Liver (tissue), 8 donors: ENCODE measurements at regions not wholly inside any gene's neighbourhood (a gene's known extent, or its start where the extent isn't known, plus 50 kb on each side); places are given as distances from the start of the nearest gene placed in this dataset.

Experiments used
- DNase-seq: peaks from one replicate; pipeline ENCODE4 v3.0.0-alpha.2; 2017; ENCODE audit warnings: low spot score
- H3K27ac ChIP-seq, 2 donors: one replicate each; pipeline ENCODE4 v1.7.0; 2013; ENCODE audit warnings: inconsistent platforms in 2 of 2, low read length in 2 of 2, control low read depth in 1 of 2, low read depth in 1 of 2, mild to moderate bottlenecking in 1 of 2
- H3K27me3 ChIP-seq, 4 donors: one replicate each; pipeline versions ENCODE4 v1.6.1 to v1.7.0; 2013; ENCODE audit warnings: low read length in 3 of 4, inconsistent platforms in 1 of 4, mild to moderate bottlenecking in 1 of 4, moderate library complexity in 1 of 4; ENCODE audit not compliant: control insufficient read depth in 4 of 4, insufficient read depth in 4 of 4
- H3K36me3 ChIP-seq, 4 donors: one replicate each; pipeline versions ENCODE4 v1.6.1 to v1.7.0; 2013; ENCODE audit warnings: low read length in 3 of 4, mild to moderate bottlenecking in 3 of 4, low read depth in 1 of 4, moderate library complexity in 1 of 4; ENCODE audit not compliant: control insufficient read depth in 4 of 4, insufficient read depth in 3 of 4
- H3K4me1 ChIP-seq, 4 donors: one replicate each; pipeline versions ENCODE4 v1.6.1 to v1.7.0; 2013; ENCODE audit warnings: low read length in 3 of 4, mild to moderate bottlenecking in 3 of 4, moderate library complexity in 1 of 4; ENCODE audit not compliant: control insufficient read depth in 4 of 4, insufficient read depth in 4 of 4
- H3K4me3 ChIP-seq, 3 donors: one replicate each; pipeline versions ENCODE4 v1.6.1 to v1.7.0; 2013; ENCODE audit warnings: low read length in 3 of 3, control low read depth in 1 of 3, low read depth in 1 of 3, mild to moderate bottlenecking in 1 of 3
- H3K9ac ChIP-seq, 2 donors: one replicate each; pipeline ENCODE4 v1.7.0; 2013; ENCODE audit warnings: low read length in 2 of 2, mild to moderate bottlenecking in 2 of 2, moderate library complexity in 2 of 2, control low read depth in 1 of 2, low read depth in 1 of 2
- H3K9me3 ChIP-seq, 4 donors: one replicate each; pipeline versions ENCODE4 v1.6.1 to v1.7.0; 2013; ENCODE audit warnings: low read length in 3 of 4; ENCODE audit not compliant: control insufficient read depth in 4 of 4
- ATF3 ChIP-seq: IDR thresholded peaks from 2 replicates; pipeline ENCODE4 v1.6.1; 2016; ENCODE audit warnings: antibody characterized with exemption
- CTCF ChIP-seq: fragments of 150-350 bp; IDR thresholded peaks from 2 replicates; pipeline ENCODE4 v1.5.1; 2017; ENCODE audit warnings: improper control_type of control experiment, low read depth, low read length; ENCODE audit not compliant: missing input control
- EGR1 ChIP-seq, 2 donors: IDR thresholded peaks; 2 replicates each; pipeline ENCODE4 v1.6.1; 2016 to 2018; ENCODE audit warnings: antibody characterized with exemption in 2 of 2, low read depth in 2 of 2
- FOXA1 ChIP-seq: IDR thresholded peaks from 2 replicates; pipeline ENCODE4 v1.6.1; 2016; ENCODE audit warnings: antibody characterized with exemption
- FOXA2 ChIP-seq: IDR thresholded peaks from 2 replicates; pipeline ENCODE4 v1.6.1; 2016; ENCODE audit warnings: antibody characterized with exemption
- GABPA ChIP-seq, 2 donors: IDR thresholded peaks in 1 of 2; conservative IDR thresholded peaks in 1 of 2; 2 replicates each; pipeline ENCODE4 v1.6.1; 2016; ENCODE audit warnings: antibody characterized with exemption in 2 of 2, mild to moderate bottlenecking in 1 of 2, moderate library complexity in 1 of 2
- HNF4A ChIP-seq, 2 donors: conservative IDR thresholded peaks; 2 replicates each; pipeline ENCODE4 v1.6.1; 2016; ENCODE audit warnings: antibody characterized with exemption in 2 of 2, mild to moderate bottlenecking in 2 of 2
- HNF4G ChIP-seq: IDR thresholded peaks from 2 replicates; pipeline ENCODE4 v1.6.1; 2016; ENCODE audit warnings: antibody characterized with exemption
- JUND ChIP-seq, 2 donors: IDR thresholded peaks; 2 replicates each; pipeline ENCODE4 v1.6.1; 2016; ENCODE audit warnings: antibody characterized with exemption in 2 of 2
- MAX ChIP-seq: IDR thresholded peaks from 2 replicates; pipeline ENCODE4 v1.6.1; 2016; ENCODE audit warnings: antibody characterized with exemption
- NR2F2 ChIP-seq: IDR thresholded peaks from 2 replicates; pipeline ENCODE4 v1.6.1; 2016; ENCODE audit warnings: antibody characterized with exemption
- RAD21 ChIP-seq, 2 donors: IDR thresholded peaks; 2 replicates each; pipeline ENCODE4 v1.6.1; 2016; ENCODE audit warnings: antibody characterized with exemption in 2 of 2, mild to moderate bottlenecking in 2 of 2
- REST ChIP-seq: IDR thresholded peaks from 2 replicates; pipeline ENCODE4 v1.6.1; 2016; ENCODE audit warnings: antibody characterized with exemption, mild to moderate bottlenecking
- RXRA ChIP-seq, 2 donors: IDR thresholded peaks; 2 replicates each; pipeline ENCODE4 v1.6.1; 2017 to 2018; ENCODE audit warnings: antibody characterized with exemption in 2 of 2, mild to moderate bottlenecking in 1 of 2
- SP1 ChIP-seq: IDR thresholded peaks from 2 replicates; pipeline ENCODE4 v1.6.1; 2018; ENCODE audit warnings: antibody characterized with exemption, mild to moderate bottlenecking
- TAF1 ChIP-seq: conservative IDR thresholded peaks from 2 replicates; pipeline ENCODE4 v1.6.1; 2016; ENCODE audit warnings: antibody characterized with exemption, mild to moderate bottlenecking
- YY1 ChIP-seq: IDR thresholded peaks from 2 replicates; pipeline ENCODE4 v1.6.1; 2016; ENCODE audit warnings: antibody characterized with exemption, mild to moderate bottlenecking
- ZBTB33 ChIP-seq: IDR thresholded peaks from 2 replicates; pipeline ENCODE4 v1.6.1; 2016; ENCODE audit warnings: antibody characterized with exemption
- whole genome bisulfite sequencing: extraction: QIAGEN DNeasy Blood & Tissue Kit; methylation state at CpG from one replicate; pipeline ENCODE4 v1.1.7; 2013; 5-methylcytosine and 5-hydroxymethylcytosine counted together
- donor health status: healthy.
- donor health status: healthy.
- donor health status: healthy.
- donor health status: healthy.
- donor health status: healthy.

GRCh38 chr17:13070732-13071131 is 52.9 kb upstream of the ELAC2 start:
- Histone ChIP-seq H3K4me1 (no peaks in the 10 kb centered on the region), H3K4me3 (no peak overlapping the region), H3K27me3 (peaks cover 0 to 4% (median 0%) of the 10 kb centered on the region in 4 donors), H3K9me3 (peaks cover 0 to 11% (median 4%) of the 10 kb centered on the region in 4 donors), H3K36me3 (no peaks in the 10 kb centered on the region), H3K27ac (no peak overlapping the region), H3K9ac (no peak overlapping the region)
- WGBS = 78% methylated on average over 2 of the region's 2 CpGs
- no peak for DNase-seq
- TF ChIP-seq RAD21 (IDR thresholded peaks at IDR 0.05) (no peak), YY1 (no peak), CTCF (no peak), REST (no peak), RXRA (IDR thresholded peaks at IDR 0.05) (no peak)

GRCh38 chr17:13067629-13068303 is 49.9 kb upstream of the ELAC2 start:
- H3K4me1 ChIP-seq = no peaks in the 10 kb centered on the region
- no peak overlapping the region for H3K4me3 ChIP-seq
- WGBS = 66% methylated on average over 8 of the region's 8 CpGs
- peaks cover 0 to 11% (median 4%) of the 10 kb centered on the region in 4 donors for H3K9me3 ChIP-seq
- no peak for DNase-seq
- no peak overlapping the region for H3K9ac ChIP-seq
- TF ChIP-seq NR2F2 (no peak), FOXA1 (no peak), MAX (no peak), CTCF (no peak), RXRA (IDR thresholded peaks at IDR 0.05) (no peak), ATF3 (no peak), TAF1 (no peak), JUND (IDR thresholded peaks at IDR 0.05) (no peak), HNF4A (conservative IDR thresholded peaks at IDR 0.05) (no peak), FOXA2 (no peak), HNF4G (no peak), YY1 (no peak), ZBTB33 (no peak), GABPA (IDR thresholded peaks at IDR 0.05 in 1 of 2, conservative IDR thresholded peaks at IDR 0.05 in 1 of 2) (no peak), EGR1 (IDR thresholded peaks at IDR 0.05; ENCODE audit: low read depth in 2 of 2) (no peak), SP1 (no peak), RAD21 (IDR thresholded peaks at IDR 0.05) (no peak), REST (no peak)
- no peaks in the 10 kb centered on the region for H3K36me3 ChIP-seq
- H3K27ac ChIP-seq = no peak overlapping the region
- peaks cover 0 to 4% (median 0%) of the 10 kb centered on the region in 4 donors for H3K27me3 ChIP-seq
